Colonic mucosa (tissue), 4 donors: ENCODE measurements at regions not wholly inside any gene's neighbourhood (a gene's known extent, or its start where the extent isn't known, plus 50 kb on each side); places are given as distances from the start of the nearest gene placed in this dataset.
"Not testable (repeated sequence)": the region's sequence is repeated elsewhere in the genome, so short reads cannot be mapped to it uniquely, and the experiment has no call there.

Experiments used
- DNase-seq: peaks from one replicate; pipeline ENCODE4 v3.0.0-alpha.2; 2020
- H3K27ac ChIP-seq: fragments of 200-600 bp; one replicate; pipeline ENCODE4 v1.8.0; 2021
- H3K27me3 ChIP-seq: fragments of 200-600 bp; one replicate; pipeline ENCODE4 v1.8.0; 2021
- H3K36me3 ChIP-seq: fragments of 200-600 bp; one replicate; pipeline ENCODE4 v1.8.0; 2021
- H3K4me1 ChIP-seq: fragments of 200-600 bp; one replicate; pipeline ENCODE4 v1.8.0; 2021; ENCODE audit warnings: mild to moderate bottlenecking
- H3K4me3 ChIP-seq: fragments of 200-600 bp; one replicate; pipeline ENCODE4 v1.8.0; 2021
- H3K9ac ChIP-seq, 2 donors: one replicate each; pipeline ENCODE4 v1.7.0; 2013; ENCODE audit warnings: control low read depth in 2 of 2, low read depth in 2 of 2, low read length in 2 of 2
- H3K9me3 ChIP-seq: fragments of 200-600 bp; one replicate; pipeline ENCODE4 v1.8.0; 2021
- intact Hi-C: fragments of 100-400 bp; cut with DNase I; formaldehyde crosslinking; loops from one replicate; pipeline ENCODE4 v1.14.1; 2022
- TF ChIP-seq, protein P1 (sequence below): fragments of 200-600 bp; IDR thresholded peaks from one replicate; pipeline ENCODE4 v1.8.0; 2022; ENCODE audit warnings: antibody characterized with exemption, mild to moderate bottlenecking
- donor health status: healthy.
- donor health status: DM: no; HTN: no; CAD: no.
- donor health status: DM: no; HTN: no; CAD: no.

DNA sequence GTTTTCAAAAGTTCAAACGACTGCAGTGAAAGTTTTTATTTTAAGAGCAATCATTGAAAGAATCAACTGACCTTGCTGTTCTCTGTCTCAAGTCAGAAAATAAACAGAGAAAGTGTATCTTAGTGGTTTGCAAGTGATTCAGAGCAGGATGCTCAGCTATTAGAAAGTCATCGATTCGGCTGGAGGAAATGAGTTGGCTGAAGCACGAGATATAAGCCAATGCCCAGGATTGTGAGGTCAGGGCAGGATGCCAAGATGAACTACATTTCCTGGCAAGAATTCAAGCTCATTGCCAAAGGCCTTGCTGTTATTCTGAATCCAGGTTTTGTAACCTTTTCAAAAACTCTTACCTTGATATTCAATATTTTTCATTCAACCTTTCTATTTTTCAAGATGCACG is 541.4 kb upstream of the BOD1L1 start:
- H3K27me3 ChIP-seq, result no peaks in the 10 kb centered on the region
- H3K4me1 ChIP-seq, result no peaks in the 10 kb centered on the region
- H3K9me3 ChIP-seq, result no peaks in the 10 kb centered on the region
- H3K27ac ChIP-seq, result no peak overlapping the region
- intact Hi-C loops, result no loop called here
- H3K36me3 ChIP-seq, result no peaks in the 10 kb centered on the region
- peak; percentile 37 for DNase-seq
- H3K4me3 ChIP-seq, result no peak overlapping the region
- TF ChIP-seq, protein P1, sequence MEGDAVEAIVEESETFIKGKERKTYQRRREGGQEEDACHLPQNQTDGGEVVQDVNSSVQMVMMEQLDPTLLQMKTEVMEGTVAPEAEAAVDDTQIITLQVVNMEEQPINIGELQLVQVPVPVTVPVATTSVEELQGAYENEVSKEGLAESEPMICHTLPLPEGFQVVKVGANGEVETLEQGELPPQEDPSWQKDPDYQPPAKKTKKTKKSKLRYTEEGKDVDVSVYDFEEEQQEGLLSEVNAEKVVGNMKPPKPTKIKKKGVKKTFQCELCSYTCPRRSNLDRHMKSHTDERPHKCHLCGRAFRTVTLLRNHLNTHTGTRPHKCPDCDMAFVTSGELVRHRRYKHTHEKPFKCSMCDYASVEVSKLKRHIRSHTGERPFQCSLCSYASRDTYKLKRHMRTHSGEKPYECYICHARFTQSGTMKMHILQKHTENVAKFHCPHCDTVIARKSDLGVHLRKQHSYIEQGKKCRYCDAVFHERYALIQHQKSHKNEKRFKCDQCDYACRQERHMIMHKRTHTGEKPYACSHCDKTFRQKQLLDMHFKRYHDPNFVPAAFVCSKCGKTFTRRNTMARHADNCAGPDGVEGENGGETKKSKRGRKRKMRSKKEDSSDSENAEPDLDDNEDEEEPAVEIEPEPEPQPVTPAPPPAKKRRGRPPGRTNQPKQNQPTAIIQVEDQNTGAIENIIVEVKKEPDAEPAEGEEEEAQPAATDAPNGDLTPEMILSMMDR, result no peak
- H3K9ac ChIP-seq, result no peak overlapping the region

DNA sequence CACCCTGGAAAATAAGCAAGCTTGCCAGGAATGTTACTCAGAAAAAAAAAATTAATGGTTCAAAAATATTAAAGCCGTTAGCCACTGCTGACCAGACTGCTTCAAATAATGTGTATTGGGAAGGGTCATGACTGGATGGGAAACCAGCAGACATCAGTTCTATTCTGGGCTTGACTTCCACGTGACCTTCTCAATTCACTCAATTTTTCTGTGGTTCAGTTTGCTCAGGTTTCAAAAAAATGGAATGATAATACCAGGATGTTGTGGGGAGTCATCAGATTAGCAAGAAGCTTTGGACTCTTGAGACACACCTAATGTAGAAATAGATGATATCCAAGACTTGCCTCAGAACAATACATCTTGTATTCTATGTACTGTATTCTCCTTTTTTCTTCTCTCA is 541.9 kb upstream of the BOD1L1 start:
- H3K4me3 ChIP-seq, result no peak overlapping the region
- DNase-seq, result no peak
- H3K9ac ChIP-seq, result no peak overlapping the region

DNA sequence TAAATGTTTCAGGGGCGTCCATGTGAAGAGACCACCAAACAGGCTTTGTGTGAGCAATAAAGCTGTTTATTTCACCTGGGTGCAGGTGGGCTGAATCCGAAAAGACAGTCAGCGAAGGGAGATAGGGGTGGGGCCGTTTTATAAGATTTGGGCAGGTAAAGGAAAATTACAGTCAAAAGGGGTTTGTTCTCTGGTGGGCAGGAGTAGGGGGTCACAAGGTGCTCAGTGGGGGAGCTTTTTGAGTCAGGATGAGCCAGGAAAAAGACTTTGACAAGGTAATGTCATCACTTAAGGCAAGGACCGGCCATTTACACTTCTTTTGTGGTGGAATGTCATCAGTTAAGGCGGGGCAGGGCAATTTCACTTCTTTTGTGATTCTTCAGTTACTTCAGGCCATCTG is 542.4 kb upstream of the BOD1L1 start:
- DNase-seq, H3K9ac ChIP-seq, H3K4me3 ChIP-seq, H3K9me3 ChIP-seq, intact Hi-C loops, H3K27ac ChIP-seq, H3K36me3 ChIP-seq, H3K27me3 ChIP-seq, H3K4me1 ChIP-seq: not testable (repeated sequence)

More for the DNA sequence above, 541.9 kb upstream of the BOD1L1 start:
- TF ChIP-seq, protein P1, result no peak
- Histone ChIP-seq H3K27ac (no peak overlapping the region), H3K36me3 (no peaks in the 10 kb centered on the region), H3K27me3 (no peaks in the 10 kb centered on the region), H3K9me3 (no peaks in the 10 kb centered on the region), H3K4me1 (no peaks in the 10 kb centered on the region)
- intact Hi-C loops, result no loop called here

DNA sequence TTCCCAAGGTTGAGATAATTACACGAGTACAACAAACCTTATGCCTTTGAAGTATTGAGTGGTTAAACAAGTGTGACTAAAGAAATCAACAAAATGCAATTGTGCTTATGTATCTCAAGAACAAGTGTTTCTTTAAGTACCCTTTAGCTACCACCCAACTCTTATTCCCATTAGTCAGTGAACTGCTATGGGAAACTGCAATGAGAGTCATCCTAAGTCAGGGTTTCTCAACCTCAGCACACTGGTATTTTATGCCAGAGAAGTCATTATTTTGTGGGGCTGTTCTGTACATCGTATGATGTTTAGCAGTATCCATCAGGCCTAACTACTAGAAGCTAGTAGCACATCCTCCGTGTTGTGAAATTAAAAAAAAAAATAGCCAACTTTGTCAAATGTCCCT is 549.1 kb upstream of the BOD1L1 start:
- TF ChIP-seq, protein P1, result no peak
- intact Hi-C loops, result no loop called here

DNA sequence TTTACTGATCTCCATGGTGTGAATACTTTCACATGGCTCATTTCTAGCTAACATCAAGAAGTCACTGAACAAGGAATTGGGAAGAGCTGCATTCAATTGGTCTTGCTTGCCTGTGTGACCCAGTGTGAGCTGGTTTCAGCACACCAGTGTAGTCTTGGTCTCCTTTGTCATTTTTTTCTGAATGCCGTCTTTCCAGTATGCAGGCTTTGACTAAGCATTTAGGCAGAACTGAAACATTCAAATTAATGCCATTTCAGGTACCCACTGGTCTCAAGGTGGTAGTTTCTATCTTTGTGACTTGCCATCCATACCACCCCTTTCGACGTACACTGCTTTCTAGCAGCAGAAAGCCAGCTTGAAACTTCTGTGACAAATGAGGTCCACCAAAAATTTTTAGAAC is 550.5 kb upstream of the BOD1L1 start:
- no peak overlapping the region for H3K27ac ChIP-seq
- TF ChIP-seq, protein P1, result no peak
- no peak for DNase-seq
- H3K9ac ChIP-seq, result no peak overlapping the region
- H3K36me3 ChIP-seq, result no peaks in the 10 kb centered on the region
- H3K9me3 ChIP-seq, result no peaks in the 10 kb centered on the region
- H3K4me3 ChIP-seq, result no peak overlapping the region
- no peaks in the 10 kb centered on the region for H3K27me3 ChIP-seq
- no peaks in the 10 kb centered on the region for H3K4me1 ChIP-seq
- intact Hi-C loops, result no loop called here

More for the DNA sequence above, 549.1 kb upstream of the BOD1L1 start:
- Histone ChIP-seq H3K4me3 (no peak overlapping the region), H3K9me3 (no peaks in the 10 kb centered on the region), H3K27me3 (no peaks in the 10 kb centered on the region), H3K36me3 (no peaks in the 10 kb centered on the region), H3K4me1 (no peaks in the 10 kb centered on the region), H3K27ac (no peak overlapping the region), H3K9ac (no peak overlapping the region)
- no peak for DNase-seq

DNA sequence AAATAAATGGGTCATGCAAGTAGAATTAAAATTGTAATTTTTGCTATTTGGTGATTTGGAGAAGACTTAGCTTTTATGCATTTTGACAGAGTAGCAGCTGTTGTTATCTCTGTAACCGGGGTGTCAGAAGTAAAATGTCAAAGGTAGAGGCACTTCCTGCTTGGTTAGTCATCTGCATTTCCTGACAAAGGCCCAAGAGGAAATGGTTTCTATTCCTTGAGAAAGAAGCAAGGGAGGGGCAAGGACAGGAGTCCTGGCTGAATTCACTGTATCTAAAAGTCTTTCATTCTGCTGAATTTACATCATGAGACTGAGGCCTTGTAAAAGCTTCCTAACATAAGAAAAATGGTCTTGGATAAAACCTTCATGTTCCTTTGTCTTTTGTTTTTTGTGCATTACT is 550.9 kb upstream of the BOD1L1 start:
- no peak for DNase-seq
- H3K27ac ChIP-seq, result no peak overlapping the region
- TF ChIP-seq, protein P1, result no peak
- H3K9me3 ChIP-seq, result no peaks in the 10 kb centered on the region
- H3K4me1 ChIP-seq, result no peaks in the 10 kb centered on the region
- intact Hi-C loops, result no loop called here
- no peak overlapping the region for H3K9ac ChIP-seq
- no peaks in the 10 kb centered on the region for H3K27me3 ChIP-seq
- H3K4me3 ChIP-seq, result no peak overlapping the region
- H3K36me3 ChIP-seq, result no peaks in the 10 kb centered on the region
